Stimulated activated CD8-positive, alpha-beta memory T cell treated with anti-CD3 and anti-CD28 coated beads, Interleukin-4, amount 100 ng/mL, for 24 hours (primary cell): ENCODE measurements at regions not wholly inside any gene's neighbourhood (a gene's known extent, or its start where the extent isn't known, plus 50 kb on each side); places are given as distances from the start of the nearest gene placed in this dataset.

Experiments
- DNase-seq: peaks from one replicate; pipeline ENCODE4 v3.0.0-alpha.2; 2020; ENCODE audit warnings: low read depth

- no peak for DNase-seq
These were observed 61.7 kb upstream of the LRIG3 start for GRCh38 chr12:58981961-58982360.

GRCh38 chr12:58980768-58981167, 60.5 kb upstream of the LRIG3 start:
- no peak for DNase-seq

GRCh38 chr12:58978717-58979116, 58.4 kb upstream of the LRIG3 start:
- no peak for DNase-seq

GRCh38 chr12:58977476-58977875, 57.2 kb upstream of the LRIG3 start:
- no peak for DNase-seq

- DNase-seq = no peak
These were observed 55.8 kb upstream of the LRIG3 start for GRCh38 chr12:58976146-58976545.
